ENCODE measurements at regions not wholly inside any gene's neighbourhood (a gene's known extent, or its start where the extent isn't known, plus 50 kb on each side); places are given as distances from the start of the nearest gene placed in this dataset.
A peak's percentile ranks its signal among the peaks of the same experiment; 100 is the strongest.

- no peaks in the 10 kb centered on the region for H3K4me1 ChIP-seq
- intact Hi-C loops (cut with DNase I) = no loop called here
- TF ChIP-seq CTCF (IDR thresholded peaks at IDR 0.05) (no peak), POLR2AphosphoS5 (IDR thresholded peaks at IDR 0.05; ENCODE audit: insufficient read depth in 1 of 2, low read depth in 1 of 2) (no peak), POLR2A (IDR thresholded peaks at IDR 0.05) (no peak)
- no peaks in the 10 kb centered on the region for H3K36me3 ChIP-seq
- H3K27ac ChIP-seq = no peak overlapping the region
- no peak for DNase-seq (ENCODE audit: extremely low spot score in 2 of 2)
- H3K27me3 ChIP-seq = no peaks in the 10 kb centered on the region
- no peaks in the 10 kb centered on the region for H3K9me3 ChIP-seq
- no peak overlapping the region for H3K4me3 ChIP-seq
These were observed 173.9 kb downstream of the PYDC2 start for GRCh38 chr3:191634902-191635301.

- Histone ChIP-seq H3K27me3 (no peaks in the 10 kb centered on the region), H3K36me3 (no peaks in the 10 kb centered on the region), H3K9me3 (no peaks in the 10 kb centered on the region), H3K27ac (no peak overlapping the region), H3K4me1 (no peaks in the 10 kb centered on the region), H3K4me3 (no peak overlapping the region)
- intact Hi-C loops (cut with DNase I) = no loop called here
- DNase-seq (ENCODE audit: extremely low spot score in 2 of 2) = no peak
- TF ChIP-seq POLR2AphosphoS5 (IDR thresholded peaks at IDR 0.05; ENCODE audit: insufficient read depth in 1 of 2, low read depth in 1 of 2) (no peak), POLR2A (IDR thresholded peaks at IDR 0.05) (no peak), CTCF (IDR thresholded peaks at IDR 0.05) (no peak)
These were observed 176.6 kb downstream of the PYDC2 start for GRCh38 chr3:191637611-191638010.

GRCh38 chr3:191641789-191642188 lies 180.8 kb downstream of the PYDC2 start:
- no peak for DNase-seq (ENCODE audit: extremely low spot score in 2 of 2)
- H3K36me3 ChIP-seq = no peaks in the 10 kb centered on the region
- H3K27me3 ChIP-seq = no peaks in the 10 kb centered on the region
- no peaks in the 10 kb centered on the region for H3K4me1 ChIP-seq
- no peaks in the 10 kb centered on the region for H3K9me3 ChIP-seq
- no peak overlapping the region for H3K4me3 ChIP-seq
- intact Hi-C loops (cut with DNase I) = no loop called here
- no peak for TF ChIP-seq POLR2AphosphoS5 (IDR thresholded peaks at IDR 0.05; ENCODE audit: insufficient read depth in 1 of 2, low read depth in 1 of 2)
- no peak overlapping the region for H3K27ac ChIP-seq

- no peak overlapping the region for H3K4me3 ChIP-seq
- no peak for DNase-seq (ENCODE audit: extremely low spot score in 2 of 2)
- TF ChIP-seq POLR2AphosphoS5 (IDR thresholded peaks at IDR 0.05; ENCODE audit: insufficient read depth in 1 of 2, low read depth in 1 of 2) (no peak), CTCF (IDR thresholded peaks at IDR 0.05) (no peak), POLR2A (IDR thresholded peaks at IDR 0.05) (no peak)
These were observed 183.3 kb downstream of the PYDC2 start for GRCh38 chr3:191644291-191644690.

GRCh38 chr3:191646242-191646641 lies 185.3 kb downstream of the PYDC2 start:
- Histone ChIP-seq H3K9me3 (no peaks in the 10 kb centered on the region), H3K27me3 (no peaks in the 10 kb centered on the region), H3K27ac (no peak overlapping the region), H3K4me1 (no peaks in the 10 kb centered on the region), H3K36me3 (no peaks in the 10 kb centered on the region), H3K4me3 (no peak overlapping the region)
- intact Hi-C loops (cut with DNase I) = no loop called here
- DNase-seq (ENCODE audit: extremely low spot score in 2 of 2) = no peak
- TF ChIP-seq POLR2A (IDR thresholded peaks at IDR 0.05) (no peak), POLR2AphosphoS5 (IDR thresholded peaks at IDR 0.05; ENCODE audit: insufficient read depth in 1 of 2, low read depth in 1 of 2) (no peak), CTCF (IDR thresholded peaks at IDR 0.05) (no peak)

More at GRCh38 chr3:191644291-191644690, 183.3 kb downstream of the PYDC2 start:
- intact Hi-C loops (cut with DNase I) = no loop called here
- no peaks in the 10 kb centered on the region for H3K27me3 ChIP-seq
- no peaks in the 10 kb centered on the region for H3K9me3 ChIP-seq
- no peaks in the 10 kb centered on the region for H3K4me1 ChIP-seq
- no peak overlapping the region for H3K27ac ChIP-seq
- H3K36me3 ChIP-seq = no peaks in the 10 kb centered on the region

GRCh38 chr3:191648787-191649186 lies 187.8 kb downstream of the PYDC2 start:
- H3K4me1 ChIP-seq = no peaks in the 10 kb centered on the region
- intact Hi-C loops (cut with DNase I) = no loop called here
- DNase-seq (ENCODE audit: extremely low spot score in 2 of 2) = no peak
- TF ChIP-seq POLR2AphosphoS5 (IDR thresholded peaks at IDR 0.05; ENCODE audit: insufficient read depth in 1 of 2, low read depth in 1 of 2) (peak in 1 of 2 donors; percentile 66), POLR2A (IDR thresholded peaks at IDR 0.05) (no peak)
- H3K27ac ChIP-seq = no peak overlapping the region
- no peaks in the 10 kb centered on the region for H3K36me3 ChIP-seq
- H3K4me3 ChIP-seq = no peak overlapping the region
- no peaks in the 10 kb centered on the region for H3K27me3 ChIP-seq
- no peaks in the 10 kb centered on the region for H3K9me3 ChIP-seq

All from vagina (tissue), 2 donors.